Kidney (tissue), 13 donors: ENCODE measurements at regions not wholly inside any gene's neighbourhood (a gene's known extent, or its start where the extent isn't known, plus 50 kb on each side); places are given as distances from the start of the nearest gene placed in this dataset.

Experiments used
- DNase-seq, 5 donors: peaks; one replicate each; pipeline ENCODE4 v3.0.0-alpha.2; 2013 to 2020
- FAIRE-seq: peaks from 2 replicates; lab custom pipeline; 2012; peaks lifted over from hg19 to GRCh38; lab: Jason Lieb, UNC
- H3K27ac ChIP-seq, 2 donors: one replicate each; pipeline ENCODE4 v1.7.0; 2013; ENCODE audit warnings: low read depth in 2 of 2, low read length in 2 of 2, inconsistent platforms in 1 of 2
- H3K27me3 ChIP-seq: one replicate; pipeline ENCODE4 v1.7.1; 2013; ENCODE audit warnings: low read length, inconsistent platforms; ENCODE audit not compliant: control insufficient read depth, insufficient read depth
- H3K36me3 ChIP-seq, 3 donors: one replicate each; pipeline versions ENCODE4 v1.7.0 to v1.7.1; 2013; ENCODE audit warnings: low read length in 3 of 3, control low read depth in 1 of 3, inconsistent platforms in 1 of 3; ENCODE audit not compliant: insufficient read depth in 3 of 3, control insufficient read depth in 2 of 3
- H3K4me1 ChIP-seq, 3 donors: one replicate each; pipeline versions ENCODE4 v1.7.0 to v1.7.1; 2013; ENCODE audit warnings: low read length in 3 of 3, inconsistent platforms in 1 of 3, low read depth in 1 of 3; ENCODE audit not compliant: control insufficient read depth in 2 of 3, insufficient read depth in 2 of 3
- H3K4me3 ChIP-seq, 3 donors: one replicate each; pipeline versions ENCODE4 v1.7.0 to v1.8.1; 2013; ENCODE audit warnings: low read length in 3 of 3, control low read depth in 1 of 3, inconsistent platforms in 1 of 3
- H3K9ac ChIP-seq, 3 donors: one replicate each; pipeline versions ENCODE4 v1.7.0 to v1.7.1; 2013; ENCODE audit warnings: low read length in 3 of 3, control low read depth in 1 of 3, inconsistent platforms in 1 of 3
- H3K9me3 ChIP-seq, 3 donors: one replicate each; pipeline versions ENCODE4 v1.7.0 to v1.7.1; 2013; ENCODE audit warnings: low read length in 3 of 3, control low read depth in 1 of 3, inconsistent platforms in 1 of 3; ENCODE audit not compliant: control insufficient read depth in 2 of 3, insufficient read depth in 1 of 3
- CTCF ChIP-seq: IDR thresholded peaks from 3 replicates; pipeline ENCODE4 v1.5.1; 2012; ENCODE audit warnings: mild to moderate bottlenecking, moderate library complexity, borderline replicate concordance; ENCODE audit not compliant: insufficient read depth; ENCODE audit errors: extremely low read depth
- intact Hi-C: fragments of 100-400 bp; cut with DNase I; formaldehyde crosslinking; loops from one replicate; pipeline ENCODE4 v1.11.1; 2022
- donor health status: control.
- donor health status: control.
- donor health status: control.
- donor health status: control.
- donor health status: control.
- donor health status: DM: yes; HTN: yes; CAD: no.
- donor health status: Normal renal cell carcinoma (clear cell type).

DNA sequence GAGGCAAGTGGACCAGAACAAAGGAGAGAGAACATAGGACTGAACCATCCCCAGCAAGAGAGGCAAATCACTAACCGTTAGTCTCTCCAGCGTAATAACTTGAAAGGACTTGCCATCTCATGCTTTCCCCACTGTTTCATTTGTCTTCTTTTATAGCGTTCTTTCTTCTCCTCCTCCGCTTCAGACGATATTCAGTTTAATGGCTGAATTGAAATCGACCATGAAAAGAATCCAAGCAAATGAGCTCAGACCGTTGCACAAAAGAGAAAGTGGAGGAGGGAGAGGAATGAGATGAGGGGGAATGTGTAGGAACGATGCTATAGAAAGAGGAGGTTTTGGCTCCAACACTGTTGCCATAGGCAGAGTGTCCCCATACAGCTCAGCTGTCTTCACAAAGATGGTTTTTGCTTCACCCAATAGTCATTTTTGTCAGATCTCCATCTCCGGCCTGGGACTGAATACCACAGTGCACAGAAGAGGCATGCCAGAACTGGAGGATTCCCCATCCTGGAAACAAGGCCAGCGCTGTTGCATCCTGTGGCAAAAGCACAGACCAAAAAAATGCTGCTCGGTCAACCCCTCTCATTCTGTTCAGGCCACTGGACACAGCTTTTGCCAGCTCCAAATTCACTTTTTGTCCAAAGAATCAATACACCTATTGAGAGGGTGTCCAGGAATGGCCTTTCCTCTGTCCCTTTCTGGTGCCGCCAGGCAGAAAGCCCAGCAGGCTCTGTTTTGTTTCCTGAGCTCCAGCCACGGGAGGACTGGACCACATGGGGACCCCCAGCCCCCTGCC, 176.1 kb downstream of the ID4 start:
- TF ChIP-seq CTCF, result no peak
- intact Hi-C loops, result no loop called here
- Histone ChIP-seq H3K9ac (no peak overlapping the region), H3K4me3 (no peak overlapping the region), H3K9me3 (no peaks in the 10 kb centered on the region), H3K4me1 (no peaks in the 10 kb centered on the region), H3K27ac (no peak overlapping the region), H3K27me3 (no peaks in the 10 kb centered on the region), H3K36me3 (no peaks in the 10 kb centered on the region)
- no peak for FAIRE-seq
- no peak for DNase-seq

DNA sequence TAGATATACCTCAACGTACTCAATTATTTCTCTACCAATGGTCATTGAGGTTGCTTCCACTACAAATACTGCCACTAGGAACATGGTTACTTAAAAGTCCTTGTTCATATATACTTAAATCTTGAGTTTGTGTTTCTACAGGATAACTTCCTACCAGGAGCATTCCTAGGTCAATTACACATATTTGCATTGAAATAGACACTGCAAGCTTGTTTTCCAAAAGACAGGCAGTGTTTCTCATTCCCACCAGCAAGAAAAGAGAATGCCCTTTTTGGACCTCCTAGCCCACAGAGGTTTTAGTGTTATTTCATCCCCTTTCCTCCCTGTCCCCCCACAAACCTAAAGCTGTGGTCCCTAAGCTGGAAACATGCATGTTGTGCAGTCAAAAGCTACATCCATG, 177.3 kb downstream of the ID4 start:
- Histone ChIP-seq H3K27ac (no peak overlapping the region), H3K9ac (no peak overlapping the region), H3K4me1 (no peaks in the 10 kb centered on the region), H3K27me3 (no peaks in the 10 kb centered on the region), H3K4me3 (no peak overlapping the region), H3K36me3 (no peaks in the 10 kb centered on the region), H3K9me3 (no peaks in the 10 kb centered on the region)
- no peak for DNase-seq
- no peak for FAIRE-seq
- no peak for TF ChIP-seq CTCF
- intact Hi-C loops, result no loop called here

- no peak overlapping the region for H3K4me3 ChIP-seq
- H3K9me3 ChIP-seq, result no peaks in the 10 kb centered on the region
- DNase-seq (no peak), FAIRE-seq (no peak)
- no peak overlapping the region for H3K9ac ChIP-seq
- H3K4me1 ChIP-seq, result no peaks in the 10 kb centered on the region
- H3K27ac ChIP-seq, result no peak overlapping the region
- TF ChIP-seq CTCF, result no peak
- no peaks in the 10 kb centered on the region for H3K36me3 ChIP-seq
- intact Hi-C loops, result no loop called here
- H3K27me3 ChIP-seq, result no peaks in the 10 kb centered on the region
Measured at GRCh38 chr6:20020526-20020925, 183.4 kb downstream of the ID4 start.
